ENCODE measurements at regions not wholly inside any gene's neighbourhood (a gene's known extent, or its start where the extent isn't known, plus 50 kb on each side); places are given as distances from the start of the nearest gene placed in this dataset.
A peak's percentile ranks its signal among the peaks of the same experiment; 100 is the strongest.

DNA sequence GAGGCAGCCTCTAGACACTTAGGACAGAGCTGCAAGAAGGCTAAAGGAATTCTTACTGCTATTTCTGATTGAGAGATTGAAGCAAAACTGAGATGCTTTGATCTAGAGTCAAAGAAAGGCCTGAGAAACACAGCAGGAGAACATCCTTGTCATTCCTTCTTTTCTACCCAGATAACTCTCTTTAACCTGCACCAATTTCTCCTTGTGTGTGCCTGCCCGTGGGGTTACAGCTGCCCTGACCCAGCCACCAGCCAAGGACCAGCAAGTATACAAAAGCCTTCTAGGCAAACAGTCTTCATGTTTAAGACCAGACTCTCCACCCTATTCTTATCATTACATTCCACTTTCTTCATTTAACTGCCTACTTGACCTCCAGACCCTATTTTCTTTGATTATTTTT is 81.7 kb upstream of the PRB2 start:
- ChIA-PET CTCF (interaction anchor here (1.1 kb wide), 1 partner anchor 9 kb away, joined by 5 read pairs; no protein-coding TSS in a partner anchor), POLR2A (no interaction called here)
- Mint-ChIP-seq H3K27ac (ENCODE audit: low read depth, unreplicated experiment) (no peak overlapping the region), H3K4me1 (ENCODE audit: insufficient read depth, unreplicated experiment) (no peaks in the 10 kb centered on the region), H3K36me3 (ENCODE audit: insufficient read depth, unreplicated experiment) (no peaks in the 10 kb centered on the region), H3K27me3 (ENCODE audit: insufficient read depth, unreplicated experiment) (peaks cover 23% of the 10 kb centered on the region), H3K4me3 (ENCODE audit: unreplicated experiment) (no peak overlapping the region), H3K9me3 (ENCODE audit: unreplicated experiment) (no peaks in the 10 kb centered on the region)
- intact Hi-C loops (cut with micrococcal nuclease) = no loop called here
- TF ChIP-seq CTCF (IDR thresholded peaks at IDR 0.05; ENCODE audit: unreplicated experiment) = no peak
- no peak for DNase-seq (ENCODE audit: unreplicated experiment)
- BruUV-seq (replicated peaks) = no TSS peak

- CTCF ChIA-PET = interaction anchor here (0.6 to 9.3 kb wide), 9 partner anchors 24 to 1680 kb away, joined by 3 to 243 read pairs (median 3); no protein-coding TSS in a partner anchor
- POLR2A ChIA-PET = interaction anchor here (0.6 to 1.3 kb wide), 4 partner anchors 246 to 733 kb away, joined by 3 to 6 read pairs (median 3); no protein-coding TSS in a partner anchor
- DNase-seq (ENCODE audit: unreplicated experiment) = peak; percentile 70
- Mint-ChIP-seq H3K27ac (ENCODE audit: low read depth, unreplicated experiment) (peak overlapping the region; percentile 80), H3K4me1 (ENCODE audit: insufficient read depth, unreplicated experiment) (peaks cover 9% of the 10 kb centered on the region), H3K9me3 (ENCODE audit: unreplicated experiment) (no peaks in the 10 kb centered on the region), H3K36me3 (ENCODE audit: insufficient read depth, unreplicated experiment) (no peaks in the 10 kb centered on the region), H3K4me3 (ENCODE audit: unreplicated experiment) (peak overlapping the region; percentile 40), H3K27me3 (ENCODE audit: insufficient read depth, unreplicated experiment) (peaks cover 14% of the 10 kb centered on the region)
- no TSS peak for BruUV-seq (replicated peaks)
- intact Hi-C loops (cut with micrococcal nuclease) = no loop called here
- no peak for TF ChIP-seq CTCF (IDR thresholded peaks at IDR 0.05; ENCODE audit: unreplicated experiment)
These were observed 87.6 kb upstream of the PRB2 start for GRCh38 chr12:11482955-11483354.

- intact Hi-C loops (cut with micrococcal nuclease) = loop anchor here (1.0 kb wide), 4 partner anchors 259 to 764 kb away; partner anchors contain the start of gene YBX3
- ChIA-PET CTCF (interaction anchor here (0.5 to 9.3 kb wide), 70 partner anchors 10 to 1656 kb away, joined by 3 to 243 read pairs (median 4); partner anchors contain the start of gene SMIM10L1), POLR2A (interaction anchor here (1.7 kb wide), 1 partner anchor 716 kb away, joined by 7 read pairs; no protein-coding TSS in a partner anchor)
- peaks cover 47% of the 10 kb centered on the region for H3K27me3 Mint-ChIP-seq (ENCODE audit: insufficient read depth, unreplicated experiment)
- TF ChIP-seq CTCF (IDR thresholded peaks at IDR 0.05; ENCODE audit: unreplicated experiment) = peak; percentile 97
- H3K4me1 Mint-ChIP-seq (ENCODE audit: insufficient read depth, unreplicated experiment) = peaks cover 9% of the 10 kb centered on the region
- no peaks in the 10 kb centered on the region for H3K9me3 Mint-ChIP-seq (ENCODE audit: unreplicated experiment)
- BruUV-seq (replicated peaks) = no TSS peak
- H3K27ac Mint-ChIP-seq (ENCODE audit: low read depth, unreplicated experiment) = no peak overlapping the region
- H3K4me3 Mint-ChIP-seq (ENCODE audit: unreplicated experiment) = no peak overlapping the region
- peak; percentile 88 for DNase-seq (ENCODE audit: unreplicated experiment)
- H3K36me3 Mint-ChIP-seq (ENCODE audit: insufficient read depth, unreplicated experiment) = no peaks in the 10 kb centered on the region
These were observed 91.5 kb upstream of the PRB2 start for GRCh38 chr12:11486623-11487444.

- no peak for DNase-seq (ENCODE audit: unreplicated experiment)
- ChIA-PET POLR2A (interaction anchor here (0.7 kb wide), 1 partner anchor 722 kb away, joined by 3 read pairs; no protein-coding TSS in a partner anchor), CTCF (interaction anchor here (0.6 to 1.8 kb wide), 5 partner anchors 9 to 267 kb away, joined by 3 to 18 read pairs (median 7); no protein-coding TSS in a partner anchor)
- Mint-ChIP-seq H3K9me3 (ENCODE audit: unreplicated experiment) (peaks cover 8% of the 10 kb centered on the region), H3K27me3 (ENCODE audit: insufficient read depth, unreplicated experiment) (peaks cover 62% of the 10 kb centered on the region), H3K27ac (ENCODE audit: low read depth, unreplicated experiment) (no peak overlapping the region), H3K4me3 (ENCODE audit: unreplicated experiment) (no peak overlapping the region), H3K4me1 (ENCODE audit: insufficient read depth, unreplicated experiment) (no peaks in the 10 kb centered on the region), H3K36me3 (ENCODE audit: insufficient read depth, unreplicated experiment) (peaks cover 7% of the 10 kb centered on the region)
- no peak for TF ChIP-seq CTCF (IDR thresholded peaks at IDR 0.05; ENCODE audit: unreplicated experiment)
- intact Hi-C loops (cut with micrococcal nuclease) = no loop called here
- no TSS peak for BruUV-seq (replicated peaks)
These were observed 100.9 kb upstream of the PRB2 start for GRCh38 chr12:11496157-11496851.
